GM12878 (cell line): ENCODE measurements at regions not wholly inside any gene's neighbourhood (a gene's known extent, or its start where the extent isn't known, plus 50 kb on each side); places are given as distances from the start of the nearest gene placed in this dataset.

Source experiments
- ATAC-seq: fragments of 200-7000 bp; cut with Tn5 transposase; 3 replicates; pipeline ENCODE4 v1.9.1; 2020; ENCODE audit warnings: mild to moderate bottlenecking, moderate library complexity
- BruUV-seq: library from RNA; stranded (reverse); fragments of 400-500 nt; replicated peaks from 2 replicates; lab custom pipeline; 2021; lab: Mats Ljungman, UMichigan
- CTCF ChIA-PET: fragments of 300-600 bp; sonication (Branson Sonifier 250); formaldehyde crosslinking; extraction: SDS; loops from one replicate; lab custom pipeline; 2021; ENCODE audit warnings: inconsistent platforms; lab: Yijun Ruan, JAX
- POLR2A ChIA-PET: fragments of 350-600 bp; formaldehyde crosslinking; extraction: SDS; loops from one replicate; lab custom pipeline; 2021; ENCODE audit warnings: inconsistent platforms; lab: Charles Lee
- RAD21 ChIA-PET: fragments of 300-600 bp; sonication (Branson Sonifier 250); formaldehyde crosslinking; loops from one replicate; lab custom pipeline; 2023; ENCODE audit warnings: antibody characterized with exemption; ENCODE audit not compliant: unreplicated experiment; lab: Charles Lee
- SMC1A ChIA-PET: fragments of 300-600 bp; sonication (Branson Sonifier 250); formaldehyde crosslinking; loops from one replicate; lab custom pipeline; 2023; ENCODE audit not compliant: unreplicated experiment, uncharacterized antibody; lab: Charles Lee
- DNase-seq: peaks from one replicate; pipeline ENCODE4 v3.0.0-alpha.2; 2011; ENCODE audit warnings: low read depth, low spot score
- FAIRE-seq: peaks from 3 replicates; lab custom pipeline; 2011; peaks lifted over from hg19 to GRCh38; lab: Jason Lieb, UNC
- H2AFZ ChIP-seq: 2 replicates; pipeline ENCODE4 v1.6.0; 2011; ENCODE audit warnings: low read depth, low read length, control low read depth; ENCODE audit not compliant: control insufficient read depth
- H3K27ac ChIP-seq: 2 replicates; pipeline ENCODE4 v1.5.1; 2011; ENCODE audit warnings: control low read depth; ENCODE audit not compliant: control insufficient read depth, insufficient read depth
- H3K27me3 ChIP-seq, 2 experiments: replicated peaks in 1 of 2; 2 replicates each; pipeline versions ENCODE4 v1.6.0 to v1.6.1; 2011; ENCODE audit warnings: low read length in 1 of 2; ENCODE audit not compliant: control insufficient read depth in 2 of 2, insufficient read depth in 2 of 2
- H3K36me3 ChIP-seq, 2 experiments: 2 replicates each; pipeline ENCODE4 v1.5.1; 2011; ENCODE audit warnings: low read length in 1 of 2; ENCODE audit not compliant: control insufficient read depth in 2 of 2, insufficient read depth in 2 of 2
- H3K4me1 ChIP-seq: 2 replicates; pipeline ENCODE4 v1.6.1; 2011; ENCODE audit warnings: mild to moderate bottlenecking, low read length, moderate library complexity, mixed read lengths; ENCODE audit not compliant: control insufficient read depth, insufficient read depth
- H3K4me2 ChIP-seq: 2 replicates; pipeline ENCODE4 v1.6.0; 2011; ENCODE audit warnings: control low read depth; ENCODE audit not compliant: control insufficient read depth, insufficient read depth
- H3K4me3 ChIP-seq: fragments of 200-600 bp; sonication (generic); 2 replicates; pipeline ENCODE4 v1.5.1; 2016
- H3K79me2 ChIP-seq: 2 replicates; pipeline ENCODE4 v1.6.0; 2011; ENCODE audit warnings: low read length; ENCODE audit not compliant: control insufficient read depth, insufficient read depth
- H3K9ac ChIP-seq: 2 replicates; pipeline ENCODE4 v1.8.0; 2011; ENCODE audit warnings: low read length, control low read depth, mixed read lengths; ENCODE audit not compliant: control insufficient read depth, insufficient read depth
- H3K9me3 ChIP-seq: replicated peaks from 3 replicates; pipeline ENCODE4 v1.5.1; 2011; ENCODE audit warnings: mild to moderate bottlenecking, low read length; ENCODE audit not compliant: control insufficient read depth, insufficient read depth
- H4K20me1 ChIP-seq: 2 replicates; pipeline ENCODE4 v1.6.0; 2011; ENCODE audit not compliant: control insufficient read depth, insufficient read depth
- BACH1 ChIP-seq: fragments of 450-650 bp; IDR thresholded peaks from 2 replicates; pipeline ENCODE4 v1.6.1; 2017; ENCODE audit warnings: mild to moderate bottlenecking, borderline replicate concordance
- CHD2 ChIP-seq: IDR thresholded peaks from 2 replicates; pipeline ENCODE4 v1.6.1; 2011; ENCODE audit warnings: low read depth, low read length, improper control_type of control experiment, borderline replicate concordance
- EZH2 ChIP-seq: IDR thresholded peaks from 2 replicates; pipeline ENCODE4 v1.6.1; 2012; ENCODE audit warnings: low read depth, mild to moderate bottlenecking, control low read depth, inconsistent platforms, low read length, borderline replicate concordance; ENCODE audit not compliant: control insufficient read depth
- KLF5 ChIP-seq: fragments of 450-650 bp; IDR thresholded peaks from 2 replicates; pipeline ENCODE4 v1.6.1; 2014; ENCODE audit warnings: mild to moderate bottlenecking; ENCODE audit not compliant: partially characterized antibody
- MEF2A ChIP-seq: IDR thresholded peaks from 2 replicates; pipeline ENCODE4 v1.6.1; 2011; ENCODE audit warnings: low read depth, mild to moderate bottlenecking, low read length, moderate library complexity; ENCODE audit not compliant: insufficient read depth
- NFXL1 ChIP-seq: fragments of 450-650 bp; IDR thresholded peaks from 2 replicates; pipeline ENCODE4 v1.6.1; 2017; ENCODE audit warnings: antibody characterized with exemption, mild to moderate bottlenecking, borderline replicate concordance
- NRF1 ChIP-seq: conservative IDR thresholded peaks from 2 replicates; pipeline ENCODE4 v1.6.1; 2011; ENCODE audit warnings: mild to moderate bottlenecking, low read depth, low read length, improper control_type of control experiment
- RCOR1 ChIP-seq: conservative IDR thresholded peaks from 2 replicates; pipeline ENCODE4 v1.6.1; 2012; ENCODE audit warnings: low read depth, low read length, improper control_type of control experiment
- RUNX3 ChIP-seq: IDR thresholded peaks from 2 replicates; pipeline ENCODE4 v1.6.1; 2012; ENCODE audit warnings: low read length, inconsistent platforms
- YY1 ChIP-seq: IDR thresholded peaks from 2 replicates; pipeline ENCODE4 v1.6.1; 2011; ENCODE audit warnings: low read depth, mild to moderate bottlenecking, low read length
- ZNF384 ChIP-seq: IDR thresholded peaks from 2 replicates; pipeline ENCODE4 v1.6.1; 2012; ENCODE audit warnings: low read depth, mild to moderate bottlenecking, low read length, improper control_type of control experiment, borderline replicate concordance
- ZZZ3 ChIP-seq: IDR thresholded peaks from 2 replicates; pipeline ENCODE4 v1.6.1; 2011; ENCODE audit warnings: low read depth; ENCODE audit not compliant: control insufficient read depth, insufficient read length
- WGBS: methylation state at CpG from one replicate; pipeline ENCODE4 v1.1.6; 2016; ENCODE audit warnings: low lambda C conversion rate; ENCODE audit not compliant: insufficient replicate concordance, insufficient coverage; ENCODE audit errors: missing lambda C conversion rate; 5-methylcytosine and 5-hydroxymethylcytosine counted together
- in situ Hi-C: fragments of 300-500 bp; cut with MboI; formaldehyde crosslinking; loops from 9 replicates; pipeline ENCODE4 v1.14.3; 2018; ENCODE audit warnings: mixed read lengths
- intact Hi-C: fragments of 100-400 bp; cut with micrococcal nuclease; formaldehyde crosslinking; loops from one replicate; pipeline ENCODE4 v1.14.2; 2022; ENCODE audit not compliant: unreplicated experiment
- TF ChIP-seq, protein P1 (sequence below): IDR thresholded peaks from 2 replicates; pipeline ENCODE4 v1.6.1; 2011; ENCODE audit warnings: borderline replicate concordance, low read depth, mild to moderate bottlenecking, moderate library complexity, low read length; ENCODE audit not compliant: insufficient read depth, poor library complexity, severe bottlenecking

DNA sequence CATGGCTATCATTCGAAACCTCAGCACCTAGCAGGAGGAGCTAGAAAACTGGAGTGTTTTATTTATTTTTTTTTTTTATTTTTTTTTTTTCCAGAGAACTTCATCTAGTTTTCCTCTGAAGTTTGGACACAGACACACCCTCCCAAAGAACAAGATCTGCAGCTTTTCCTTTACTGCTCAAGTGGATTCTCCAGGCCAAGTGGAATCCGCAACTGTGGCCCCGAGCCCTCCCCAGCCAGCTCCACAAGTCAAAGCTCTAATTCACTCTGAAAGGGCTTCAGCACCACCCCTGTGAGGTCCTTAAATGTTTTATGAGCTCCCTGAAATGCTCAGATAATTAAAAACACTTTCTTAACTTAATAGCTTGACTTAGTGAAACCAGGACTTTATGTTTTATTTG, 332.1 kb upstream of the DYNLRB2 start (continued):
- TF ChIP-seq ZNF384 (no peak), NFXL1 (no peak), YY1 (no peak), MEF2A (no peak), KLF5 (no peak), BACH1 (no peak), EZH2 (no peak)
- TF ChIP-seq, protein P1, sequence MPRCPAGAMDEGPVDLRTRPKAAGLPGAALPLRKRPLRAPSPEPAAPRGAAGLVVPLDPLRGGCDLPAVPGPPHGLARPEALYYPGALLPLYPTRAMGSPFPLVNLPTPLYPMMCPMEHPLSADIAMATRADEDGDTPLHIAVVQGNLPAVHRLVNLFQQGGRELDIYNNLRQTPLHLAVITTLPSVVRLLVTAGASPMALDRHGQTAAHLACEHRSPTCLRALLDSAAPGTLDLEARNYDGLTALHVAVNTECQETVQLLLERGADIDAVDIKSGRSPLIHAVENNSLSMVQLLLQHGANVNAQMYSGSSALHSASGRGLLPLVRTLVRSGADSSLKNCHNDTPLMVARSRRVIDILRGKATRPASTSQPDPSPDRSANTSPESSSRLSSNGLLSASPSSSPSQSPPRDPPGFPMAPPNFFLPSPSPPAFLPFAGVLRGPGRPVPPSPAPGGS: no peak

DNA sequence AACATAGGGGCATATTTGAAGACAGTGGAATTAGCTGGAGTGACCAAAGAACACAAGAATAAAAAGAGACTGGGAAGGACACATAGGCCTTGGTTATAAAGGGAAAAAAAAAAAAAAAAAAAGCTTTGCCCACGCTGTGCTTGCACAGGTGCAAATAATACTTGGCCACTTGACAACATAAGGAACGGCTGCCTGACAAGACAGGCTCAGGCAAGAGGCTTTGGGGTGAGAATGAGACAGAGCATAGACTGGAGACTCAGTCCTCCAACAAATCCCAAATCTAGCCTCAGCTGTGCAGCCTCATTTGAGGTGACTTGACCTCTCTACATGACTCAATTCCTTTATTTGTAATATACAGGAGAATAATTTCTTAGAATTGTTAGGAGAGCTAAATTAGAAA, 332.8 kb upstream of the DYNLRB2 start:
- no peak overlapping the region for H3K4me3 ChIP-seq
- in situ Hi-C loops: no loop called here
- ChIA-PET POLR2A (no interaction called here), RAD21 (no interaction called here)
- FAIRE-seq: no peak
- H3K9me3 ChIP-seq: no peaks in the 10 kb centered on the region
- TF ChIP-seq RCOR1 (no peak), ZZZ3 (no peak), NRF1 (no peak), CHD2 (no peak), RUNX3 (no peak)
- TF ChIP-seq, all 136 proteins: peak for 0
- WGBS: 9% methylated on average over 2 of the region's 2 CpGs
- H3K27ac ChIP-seq: no peak overlapping the region
- no peaks in the 10 kb centered on the region for H3K27me3 ChIP-seq
- no TSS peak for BruUV-seq
- no peaks in the 10 kb centered on the region for H3K4me1 ChIP-seq
- H3K9ac ChIP-seq: no peak overlapping the region
- H3K4me2 ChIP-seq: no peak overlapping the region
- no peaks in the 10 kb centered on the region for H3K79me2 ChIP-seq
- ChIA-PET CTCF (no interaction called here), SMC1A (interaction anchor here (1.4 kb wide), 1 partner anchor 8 kb away, joined by 7 read pairs; no protein-coding TSS in a partner anchor)
- no peak overlapping the region for H2AFZ ChIP-seq
- no peaks in the 10 kb centered on the region for H4K20me1 ChIP-seq
- ATAC-seq (no peak), DNase-seq (no peak)
- H3K36me3 ChIP-seq: no peaks in the 10 kb centered on the region
- intact Hi-C loops: no loop called here
